GM19372 (cell line): ENCODE measurements at regions not wholly inside any gene's neighbourhood (a gene's known extent, or its start where the extent isn't known, plus 50 kb on each side); places are given as distances from the start of the nearest gene placed in this dataset.
"Not testable (repeated sequence)": the region's sequence is repeated elsewhere in the genome, so short reads cannot be mapped to it uniquely, and the experiment has no call there.

ENCODE experiments used
- ATAC-seq: cut with Tn5 transposase; IDR thresholded peaks from one replicate; pipeline ENCODE4 v1.9.1; 2021; ENCODE audit warnings: mild to moderate bottlenecking, low read depth, moderate library complexity; ENCODE audit not compliant: unreplicated experiment

GRCh38 chr6:56752534-56752933 is 109.8 kb upstream of the DST start:
- no peak for ATAC-seq

DNA sequence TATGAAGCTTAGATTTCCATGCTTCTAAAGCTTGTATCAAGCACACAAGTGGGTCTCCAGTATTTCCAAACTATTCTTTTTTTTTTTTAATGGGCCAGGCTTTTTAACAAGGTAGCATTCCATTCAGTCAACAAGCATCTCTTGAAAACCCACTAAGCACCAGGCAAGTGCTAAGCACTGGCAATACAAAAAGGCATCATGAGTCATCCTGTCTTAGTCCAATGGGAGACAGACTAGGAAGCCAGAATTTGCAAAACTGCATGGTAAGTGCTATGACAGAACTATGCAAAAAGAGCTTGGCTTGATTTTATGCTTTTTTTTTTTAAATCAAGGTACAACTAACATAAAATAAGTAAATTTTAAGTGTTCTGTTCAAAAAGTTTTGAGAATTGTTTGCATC is 109.3 kb upstream of the DST start:
- ATAC-seq, result no peak

GRCh38 chr6:56751604-56752003 is 108.9 kb upstream of the DST start:
- no peak for ATAC-seq

- ATAC-seq, result no peak
Measured at GRCh38 chr6:56750686-56751085, 108.0 kb upstream of the DST start.

DNA sequence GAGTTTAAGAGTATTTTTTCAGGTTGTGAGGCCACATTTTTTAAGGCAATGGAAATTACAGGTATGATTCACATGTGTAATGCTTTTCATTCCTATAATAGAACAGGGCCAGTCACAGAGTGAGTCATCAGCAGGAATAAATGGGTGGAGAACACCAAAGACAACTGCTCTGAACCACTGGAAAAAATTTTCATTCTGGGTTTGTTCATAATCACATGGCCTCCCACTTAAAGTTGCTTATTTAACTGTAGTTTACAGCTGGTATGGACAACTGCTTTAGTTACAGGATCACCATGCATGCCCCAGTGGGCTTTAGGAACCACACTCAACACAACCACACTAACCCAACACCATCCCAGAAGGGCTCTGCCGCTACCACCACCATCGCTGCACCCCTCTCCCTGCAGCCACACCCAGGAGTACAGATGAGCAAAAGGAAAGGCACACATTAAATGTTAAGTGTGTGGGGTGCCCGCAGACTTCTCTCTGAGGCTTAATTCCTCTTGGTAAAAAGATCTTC is 107.0 kb upstream of the DST start:
- no peak for ATAC-seq

GRCh38 chr6:56746767-56747504 is 104.2 kb upstream of the DST start:
- no peak for ATAC-seq

DNA sequence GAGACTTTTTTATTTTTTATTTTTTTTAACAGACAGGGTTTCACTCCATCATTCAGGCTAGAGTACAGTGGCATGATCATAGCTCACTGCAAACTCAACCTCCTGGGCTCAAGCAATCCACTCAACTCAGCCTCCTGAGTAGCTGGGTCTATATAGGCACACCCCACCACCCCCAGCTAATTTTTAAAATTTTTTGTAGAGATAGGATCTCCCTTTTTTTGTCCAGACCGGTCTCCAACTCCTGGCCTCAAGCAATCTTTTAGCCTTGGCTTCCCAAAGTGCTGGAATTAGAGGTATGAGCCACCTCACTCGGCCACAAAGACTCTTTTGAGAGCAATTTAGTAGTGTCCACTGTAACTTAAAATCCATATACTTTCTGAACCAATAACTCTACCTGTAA is 103.3 kb upstream of the DST start:
- ATAC-seq, result no peak

GRCh38 chr6:56745081-56745480 is 102.4 kb upstream of the DST start:
- no peak for ATAC-seq

DNA sequence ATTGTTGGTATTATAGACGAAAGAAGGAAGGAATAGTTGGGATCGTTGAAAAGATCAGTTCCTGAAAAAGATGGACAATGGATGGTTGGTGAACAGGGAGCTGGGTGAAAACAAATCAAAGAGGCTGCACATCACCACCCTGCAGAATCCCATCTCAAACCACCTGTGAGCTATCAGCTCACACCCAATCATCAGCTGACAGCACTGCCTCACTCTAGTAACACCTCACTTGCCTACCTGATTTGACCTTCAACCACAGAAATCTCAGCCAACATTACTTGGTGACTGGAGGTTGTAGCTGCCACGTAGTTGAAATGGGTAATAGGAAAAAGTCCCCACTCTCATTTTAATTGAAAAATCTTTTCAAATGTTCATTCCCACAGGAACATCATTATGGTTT is 101.8 kb upstream of the DST start:
- ATAC-seq, result no peak

GRCh38 chr6:56742122-56742791 is 99.6 kb upstream of the DST start:
- ATAC-seq, result no peak

DNA sequence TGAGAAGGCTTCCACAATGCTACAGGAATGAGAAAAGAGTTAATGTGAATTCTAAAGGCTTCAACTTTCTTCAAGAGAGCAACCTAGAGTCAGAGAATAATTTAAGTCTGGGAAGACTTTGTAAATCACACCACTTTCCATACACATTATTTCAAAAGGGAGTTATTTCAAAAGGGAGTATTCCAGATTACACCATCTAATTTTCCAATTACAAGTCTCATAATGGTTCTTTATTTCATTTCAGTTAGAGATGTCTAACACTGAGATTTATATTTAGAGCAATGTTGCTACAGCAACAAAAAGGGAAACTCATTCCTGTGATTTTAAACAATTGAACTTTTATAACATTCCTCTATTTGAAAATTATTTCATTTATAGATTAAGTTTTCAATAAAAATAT is 98.8 kb upstream of the DST start:
- no peak for ATAC-seq

- ATAC-seq, result no peak
Measured at GRCh38 chr6:56739836-56740815, 97.4 kb upstream of the DST start.

DNA sequence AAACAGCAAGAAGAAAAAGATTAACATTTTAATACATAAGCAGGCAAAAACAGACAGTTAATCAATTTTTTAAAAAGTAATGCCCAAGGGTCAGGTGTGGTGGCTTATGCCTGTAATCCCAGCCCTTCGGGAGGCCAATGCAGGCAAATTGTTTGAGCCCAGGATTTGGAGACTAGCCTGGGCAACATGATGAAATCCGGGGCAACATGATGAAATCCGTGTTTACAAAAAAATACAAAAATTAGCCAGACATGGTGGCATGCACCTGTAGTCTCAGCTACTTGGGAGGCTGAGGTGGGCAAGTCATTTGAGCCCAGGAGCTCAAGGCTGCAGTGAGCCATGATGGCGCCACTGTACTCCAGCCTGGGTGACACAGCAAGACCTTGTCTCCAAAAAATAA is 94.1 kb upstream of the DST start:
- ATAC-seq, result no peak

DNA sequence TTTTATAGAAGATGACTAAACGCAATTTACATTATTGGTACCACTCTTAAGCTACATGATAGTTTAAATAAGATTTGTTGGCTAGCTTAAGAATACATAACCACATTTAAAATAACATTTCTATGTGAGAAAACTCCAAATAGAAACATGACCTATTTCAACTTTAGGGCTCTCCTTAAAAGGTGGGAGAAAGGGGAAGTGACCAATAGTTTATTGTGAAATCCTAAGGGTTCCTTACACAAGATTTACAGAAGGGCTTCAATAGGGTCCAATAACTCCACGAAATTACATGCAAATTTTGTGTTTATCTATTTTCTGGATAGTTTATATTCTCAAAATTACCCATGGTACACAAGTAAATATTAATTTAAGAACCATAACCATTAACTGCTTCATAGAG is 91.6 kb upstream of the DST start:
- no peak for ATAC-seq

GRCh38 chr6:56733211-56733697 is 90.6 kb upstream of the DST start:
- ATAC-seq, result no peak

GRCh38 chr6:56732517-56732916 is 89.8 kb upstream of the DST start:
- no peak for ATAC-seq

DNA sequence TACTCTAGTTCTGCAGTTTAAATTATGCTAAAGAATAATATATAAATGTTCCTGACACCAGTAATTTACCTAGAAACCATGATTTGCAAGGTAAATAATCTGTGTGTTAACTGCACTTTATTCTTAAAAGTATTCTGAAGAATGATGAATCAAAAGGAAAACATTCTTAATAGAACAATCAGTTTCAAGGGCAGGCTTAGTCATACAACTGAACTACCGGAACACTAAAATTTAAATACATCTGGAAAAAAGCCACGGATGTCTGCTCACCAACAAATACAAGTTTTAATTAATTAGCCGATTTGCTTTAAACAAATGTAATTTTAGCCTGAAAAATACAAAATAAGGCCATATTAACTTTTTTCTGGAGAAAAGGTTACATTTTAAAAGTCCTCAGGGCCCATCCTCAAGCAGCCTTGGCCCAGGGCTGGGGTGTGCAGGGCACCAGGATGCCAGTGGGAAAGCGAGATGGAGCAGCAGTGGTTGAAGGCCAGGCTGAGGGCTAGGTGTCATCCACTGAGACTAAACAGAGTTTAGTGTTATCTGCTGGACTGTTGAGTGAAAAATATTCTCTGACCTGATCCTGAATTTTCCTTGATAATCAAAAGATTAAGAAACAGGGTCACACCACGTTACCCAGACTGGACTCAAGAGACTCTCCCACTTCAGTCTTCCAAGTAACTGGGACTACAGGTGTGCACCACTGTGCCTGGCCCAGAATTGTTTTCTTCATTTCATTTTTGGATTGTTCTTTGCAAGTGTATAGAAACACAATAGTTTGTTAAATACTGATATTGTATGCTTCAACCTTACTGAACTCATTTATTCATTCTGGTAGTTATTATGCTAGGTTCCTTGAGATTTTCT is 88.2 kb upstream of the DST start:
- ATAC-seq, result no peak

- no peak for ATAC-seq
Measured at GRCh38 chr6:56729719-56730118, 87.0 kb upstream of the DST start.

DNA sequence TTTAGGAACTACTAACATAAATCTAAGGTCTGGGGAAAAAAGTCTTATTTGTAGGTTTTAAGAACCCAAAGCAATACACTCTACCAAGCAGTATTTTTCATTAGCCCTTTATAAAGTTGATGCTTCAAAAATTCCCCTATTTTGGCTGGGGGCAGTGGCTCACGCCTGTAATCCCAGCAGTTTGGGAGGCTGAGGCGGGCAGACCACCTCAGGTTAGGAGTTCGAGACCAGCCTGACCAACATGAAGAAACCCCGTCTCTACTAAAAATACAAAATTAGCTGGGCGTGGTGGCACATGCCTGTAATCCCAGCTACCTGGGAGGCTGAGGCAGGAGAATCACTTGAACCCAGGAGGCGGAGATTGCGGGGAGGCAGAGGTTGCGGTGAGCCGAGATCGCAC is 86.5 kb upstream of the DST start:
- ATAC-seq, result not testable (repeated sequence)
